Activated CD4-positive, alpha-beta memory T cell treated with anti-CD3 and anti-CD28 coated beads for 36 hours (primary cell): ENCODE measurements at regions not wholly inside any gene's neighbourhood (a gene's known extent, or its start where the extent isn't known, plus 50 kb on each side); places are given as distances from the start of the nearest gene placed in this dataset.
"Not testable (repeated sequence)": the region's sequence is repeated elsewhere in the genome, so short reads cannot be mapped to it uniquely, and the experiment has no call there.

ENCODE experiments used
- CTCF ChIA-PET: fragments of 350-600 bp; sonication (Branson Sonifier 250); formaldehyde crosslinking; loops from one replicate; lab custom pipeline; 2021; ENCODE audit warnings: antibody characterized with exemption, inconsistent platforms; lab: Charles Lee
- POLR2A ChIA-PET: fragments of 350-600 bp; sonication (Branson Sonifier 250); formaldehyde crosslinking; loops from one replicate; lab custom pipeline; 2021; ENCODE audit warnings: antibody characterized with exemption; lab: Charles Lee
- DNase-seq: peaks from one replicate; pipeline ENCODE4 v3.0.0-alpha.2; 2020
- H3K27ac Mint-ChIP-seq: one replicate; pipeline ENCODE4 v1.8.0; 2021; ENCODE audit warnings: mixed read lengths
- H3K27me3 Mint-ChIP-seq: one replicate; pipeline ENCODE4 v1.8.0; 2021; ENCODE audit warnings: mixed read lengths
- H3K36me3 Mint-ChIP-seq: one replicate; pipeline ENCODE4 v1.8.0; 2021; ENCODE audit warnings: mixed read lengths
- H3K4me1 Mint-ChIP-seq: one replicate; pipeline ENCODE4 v1.8.0; 2021; ENCODE audit warnings: low read depth, mixed read lengths
- H3K4me3 Mint-ChIP-seq: one replicate; pipeline ENCODE4 v1.8.0; 2021; ENCODE audit warnings: mild to moderate bottlenecking, mixed read lengths
- H3K9me3 Mint-ChIP-seq: one replicate; pipeline ENCODE4 v1.8.0; 2021; ENCODE audit warnings: mixed read lengths
- intact Hi-C: fragments of 100-400 bp; cut with micrococcal nuclease; formaldehyde crosslinking; loops from one replicate; pipeline ENCODE4 v1.15.1; 2023

GRCh38 chr2:10193276-10193795, 70.8 kb downstream of the RRM2 start:
- no peaks in the 10 kb centered on the region for H3K9me3 Mint-ChIP-seq
- intact Hi-C loops = no loop called here
- DNase-seq = no peak
- H3K27ac Mint-ChIP-seq = no peak overlapping the region
- ChIA-PET POLR2A (no interaction called here), CTCF (no interaction called here)
- no peaks in the 10 kb centered on the region for H3K27me3 Mint-ChIP-seq
- H3K4me3 Mint-ChIP-seq = no peak overlapping the region
- H3K36me3 Mint-ChIP-seq = peaks cover 2% of the 10 kb centered on the region
- H3K4me1 Mint-ChIP-seq = no peaks in the 10 kb centered on the region

- intact Hi-C loops = no loop called here
- no peak overlapping the region for H3K27ac Mint-ChIP-seq
- H3K27me3 Mint-ChIP-seq = no peaks in the 10 kb centered on the region
- ChIA-PET POLR2A (no interaction called here), CTCF (no interaction called here)
- H3K4me3 Mint-ChIP-seq = no peak overlapping the region
- no peaks in the 10 kb centered on the region for H3K4me1 Mint-ChIP-seq
- H3K36me3 Mint-ChIP-seq = peaks cover 5% of the 10 kb centered on the region
- no peaks in the 10 kb centered on the region for H3K9me3 Mint-ChIP-seq
- DNase-seq = no peak
These were observed 71.6 kb downstream of the RRM2 start for GRCh38 chr2:10193851-10194820.

DNA sequence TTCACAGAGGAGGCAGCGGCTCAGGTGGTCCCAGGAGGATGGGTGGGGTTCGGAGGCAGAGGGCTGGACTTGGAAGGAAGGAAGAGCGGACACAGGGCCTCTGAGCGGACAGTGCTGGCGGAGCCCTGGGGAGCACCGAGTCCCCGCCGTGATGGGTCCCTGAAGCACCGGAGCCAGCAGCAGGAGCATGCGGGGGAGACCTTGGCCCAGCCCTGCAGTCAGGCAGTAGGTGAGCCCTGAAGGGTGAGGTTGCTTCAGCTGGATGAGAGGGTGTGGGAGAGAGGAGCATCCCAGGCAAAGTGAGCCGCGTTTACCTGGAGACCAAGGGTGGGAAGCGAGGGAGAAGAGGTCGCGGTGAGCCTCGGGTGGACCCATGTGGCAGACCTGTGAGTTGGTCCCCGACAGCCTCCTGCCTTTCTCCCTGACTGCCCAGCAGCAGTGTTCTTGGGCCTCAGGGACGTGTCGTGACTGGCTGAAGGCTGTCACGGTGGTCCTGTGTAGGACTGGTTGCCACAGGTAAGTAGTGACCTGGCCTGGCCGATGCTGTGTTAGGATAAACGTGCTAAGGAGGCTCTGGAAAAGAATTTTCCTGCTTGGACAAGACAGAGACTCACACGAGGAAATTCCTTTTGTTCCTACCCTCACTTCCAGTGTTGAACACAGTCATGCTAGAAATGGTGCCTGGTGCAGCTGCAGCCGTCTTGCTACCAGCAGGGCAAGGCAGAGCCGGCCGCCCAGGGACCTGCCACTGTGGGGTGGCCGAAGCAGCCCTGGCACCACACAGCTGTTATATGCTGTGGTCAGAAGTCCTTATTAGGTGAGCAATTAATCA, 73.0 kb downstream of the RRM2 start:
- ChIA-PET POLR2A (no interaction called here), CTCF (interaction anchor here (1.0 kb wide), 1 partner anchor 239 kb away, joined by 3 read pairs; no protein-coding TSS in a partner anchor)
- H3K4me1 Mint-ChIP-seq = no peaks in the 10 kb centered on the region
- no peaks in the 10 kb centered on the region for H3K27me3 Mint-ChIP-seq
- no peak overlapping the region for H3K27ac Mint-ChIP-seq
- peaks cover 5% of the 10 kb centered on the region for H3K36me3 Mint-ChIP-seq
- no peak for DNase-seq
- H3K9me3 Mint-ChIP-seq = no peaks in the 10 kb centered on the region
- intact Hi-C loops = no loop called here
- no peak overlapping the region for H3K4me3 Mint-ChIP-seq

DNA sequence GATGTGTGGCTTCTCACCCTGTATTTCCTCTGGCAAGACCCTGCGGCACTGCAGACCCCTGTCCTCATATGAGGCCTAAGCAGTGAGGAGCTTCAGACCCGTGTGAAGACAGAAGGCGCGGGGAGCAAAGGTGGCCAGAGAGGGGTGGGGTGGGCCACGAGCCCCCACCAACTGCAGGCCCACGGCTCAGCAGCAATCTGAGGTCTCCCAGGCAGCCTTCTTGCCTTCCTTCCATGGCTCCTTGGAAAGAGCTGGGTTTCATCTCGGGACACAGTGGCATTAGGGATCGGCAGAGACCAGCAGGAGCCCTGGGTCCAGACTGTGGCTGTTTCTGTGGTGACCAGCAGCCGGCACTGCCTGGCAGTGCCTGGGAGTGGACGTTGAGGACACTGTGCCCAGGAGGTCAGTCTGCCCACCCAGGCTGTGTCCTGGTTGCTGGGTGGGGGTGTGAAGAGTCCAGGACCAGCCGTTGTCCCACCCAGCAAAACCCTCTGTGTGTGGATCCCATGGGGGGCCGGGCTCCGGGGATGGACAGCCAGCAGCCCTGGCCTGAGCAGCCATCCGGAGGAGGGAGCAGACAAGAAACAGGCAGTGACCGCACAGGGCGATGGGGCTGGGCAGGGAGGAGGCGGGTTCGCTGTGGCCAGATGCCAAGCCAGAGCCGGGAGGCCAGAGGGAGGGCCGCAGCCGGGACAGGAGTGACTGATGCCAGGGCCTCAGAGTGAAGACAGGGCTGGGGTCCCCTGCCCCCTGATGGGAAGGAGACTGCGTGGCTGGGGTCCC, 73.8 kb downstream of the RRM2 start:
- DNase-seq = no peak
- Mint-ChIP-seq H3K4me1 (no peaks in the 10 kb centered on the region), H3K27ac (no peak overlapping the region), H3K9me3 (no peaks in the 10 kb centered on the region), H3K4me3 (no peak overlapping the region), H3K36me3 (peaks cover 5% of the 10 kb centered on the region), H3K27me3 (no peaks in the 10 kb centered on the region)
- intact Hi-C loops = no loop called here
- CTCF ChIA-PET = interaction anchor here (1.0 kb wide), 1 partner anchor 238 kb away, joined by 3 read pairs; no protein-coding TSS in a partner anchor
- POLR2A ChIA-PET = no interaction called here

DNA sequence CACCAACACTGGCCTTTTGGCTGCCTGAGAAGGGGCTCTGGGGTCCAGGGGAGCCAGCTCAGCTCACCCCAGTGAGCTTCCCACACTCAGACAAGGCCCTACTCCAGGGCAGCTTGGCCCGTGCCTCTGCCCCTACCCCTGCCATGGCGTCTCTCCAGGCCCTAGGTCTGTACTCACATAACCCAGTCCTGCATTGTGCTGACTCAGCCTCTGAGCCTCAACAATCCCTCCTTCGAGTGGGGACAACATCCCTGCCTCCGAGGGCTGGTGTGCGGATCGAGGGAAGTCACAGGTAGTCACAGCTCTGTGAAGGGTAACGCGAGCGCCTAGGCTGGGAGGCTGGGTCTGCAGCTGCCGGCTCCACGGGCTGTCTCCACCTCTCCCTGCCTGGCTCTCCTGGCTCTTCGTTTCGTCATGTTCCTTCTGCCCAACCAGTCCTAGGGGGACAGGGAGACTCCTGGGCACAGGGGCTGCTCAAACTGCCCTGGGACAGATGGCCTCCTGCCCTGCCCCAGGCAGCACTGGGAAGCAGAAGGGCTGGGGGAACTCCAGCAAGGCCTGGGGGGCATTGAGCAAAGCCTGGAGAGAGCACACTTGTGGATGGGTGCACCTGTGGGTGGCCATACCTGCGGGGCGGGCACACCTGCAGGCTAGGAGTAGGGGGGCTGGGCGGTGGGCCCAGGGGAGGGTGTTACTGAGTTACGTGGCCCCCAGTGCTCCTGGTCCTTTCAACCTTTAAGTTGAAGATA, 74.6 kb downstream of the RRM2 start:
- intact Hi-C loops = no loop called here
- CTCF ChIA-PET = no interaction called here
- POLR2A ChIA-PET = no interaction called here
- H3K36me3 Mint-ChIP-seq = peaks cover 5% of the 10 kb centered on the region
- H3K27me3 Mint-ChIP-seq = no peaks in the 10 kb centered on the region
- no peak for DNase-seq
- no peaks in the 10 kb centered on the region for H3K9me3 Mint-ChIP-seq
- H3K27ac Mint-ChIP-seq = no peak overlapping the region
- H3K4me1 Mint-ChIP-seq = no peaks in the 10 kb centered on the region
- H3K4me3 Mint-ChIP-seq = no peak overlapping the region

- DNase-seq = no peak
- no peaks in the 10 kb centered on the region for H3K4me1 Mint-ChIP-seq
These were observed 75.1 kb downstream of the RRM2 start for GRCh38 chr2:10197697-10198076.

DNA sequence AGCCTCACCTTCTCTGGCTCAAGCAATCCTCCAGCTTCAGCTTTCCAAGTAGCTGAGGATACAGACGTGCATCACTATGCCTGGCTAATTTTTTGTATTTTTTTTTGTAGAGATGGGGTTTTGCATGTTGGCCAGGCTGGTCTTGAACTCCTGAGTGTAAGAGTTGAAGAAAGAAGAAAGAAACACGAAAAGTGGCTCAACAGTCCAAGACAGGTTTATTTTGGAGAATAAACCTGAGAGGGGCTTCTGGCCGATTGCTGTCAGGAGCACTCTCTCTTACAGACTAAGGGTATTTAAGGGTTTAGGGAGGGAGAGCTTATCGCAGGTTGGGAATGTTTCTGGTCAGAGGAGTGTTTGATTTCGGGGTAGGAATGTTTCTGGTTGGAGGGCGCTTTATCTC, 75.9 kb downstream of the RRM2 start:
- H3K36me3 Mint-ChIP-seq, intact Hi-C loops, CTCF ChIA-PET, H3K27ac Mint-ChIP-seq, H3K4me3 Mint-ChIP-seq, H3K4me1 Mint-ChIP-seq, POLR2A ChIA-PET, DNase-seq, H3K9me3 Mint-ChIP-seq, H3K27me3 Mint-ChIP-seq: not testable (repeated sequence)

More at GRCh38 chr2:10197697-10198076, 75.1 kb downstream of the RRM2 start:
- intact Hi-C loops = no loop called here
- Mint-ChIP-seq H3K27ac (no peak overlapping the region), H3K4me3 (no peak overlapping the region), H3K36me3 (peaks cover 5% of the 10 kb centered on the region), H3K27me3 (no peaks in the 10 kb centered on the region), H3K9me3 (no peaks in the 10 kb centered on the region)
- ChIA-PET CTCF (interaction anchor here (0.6 kb wide), 1 partner anchor 31 kb away, joined by 3 read pairs; no protein-coding TSS in a partner anchor), POLR2A (no interaction called here)

DNA sequence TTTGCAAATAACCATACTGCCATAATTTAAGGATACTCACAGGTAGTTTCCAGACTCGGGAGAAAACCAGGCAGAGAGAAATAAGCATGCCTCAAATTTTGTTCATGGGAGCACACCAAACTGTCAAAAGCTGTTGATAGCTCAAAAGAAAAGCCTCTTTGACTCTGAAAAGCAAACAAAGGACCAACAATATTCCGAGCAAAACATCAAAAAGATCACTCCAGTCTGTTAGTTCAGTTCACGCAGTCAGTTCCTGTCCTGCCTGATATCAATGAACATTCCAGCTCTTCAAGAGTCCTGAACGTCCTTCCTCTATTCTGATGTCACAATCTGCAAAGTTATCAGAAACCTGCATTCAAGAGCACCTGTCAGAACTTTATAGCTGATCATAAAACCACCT, 78.7 kb downstream of the RRM2 start:
- ChIA-PET CTCF (interaction anchor here (1.8 kb wide), 1 partner anchor 234 kb away, joined by 4 read pairs; no protein-coding TSS in a partner anchor), POLR2A (no interaction called here)
- peaks cover 5% of the 10 kb centered on the region for H3K36me3 Mint-ChIP-seq
- no peaks in the 10 kb centered on the region for H3K27me3 Mint-ChIP-seq
- H3K27ac Mint-ChIP-seq = no peak overlapping the region
- H3K4me3 Mint-ChIP-seq = no peak overlapping the region
- intact Hi-C loops = no loop called here
- no peaks in the 10 kb centered on the region for H3K4me1 Mint-ChIP-seq
- H3K9me3 Mint-ChIP-seq = no peaks in the 10 kb centered on the region
- no peak for DNase-seq

DNA sequence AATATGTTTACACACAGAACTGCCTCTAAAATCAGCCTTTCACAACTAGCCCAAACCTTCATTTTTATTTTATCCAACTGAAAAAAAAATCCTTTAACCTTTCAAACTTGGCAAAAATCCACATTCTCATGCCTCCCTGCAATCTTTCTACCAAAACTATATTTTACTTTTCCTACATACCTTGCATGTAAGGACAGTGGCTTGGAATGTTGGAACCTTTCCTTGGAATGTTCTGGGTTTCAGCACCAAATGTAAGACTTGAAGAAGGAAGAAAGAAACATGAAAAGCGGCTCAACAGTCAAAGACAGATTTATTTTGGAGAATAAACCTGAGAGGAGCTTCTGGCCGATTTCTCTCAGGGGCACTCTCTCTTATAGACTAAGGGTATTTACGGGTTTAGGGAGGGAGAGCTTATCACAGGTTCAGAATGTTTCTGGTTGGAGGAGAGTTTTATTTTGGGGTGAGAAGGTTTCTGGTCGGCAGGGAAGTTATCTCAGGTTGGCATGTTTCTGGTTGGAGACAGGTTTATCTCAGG, 79.7 kb downstream of the RRM2 start:
- Mint-ChIP-seq H3K4me1 (no peaks in the 10 kb centered on the region), H3K27me3 (no peaks in the 10 kb centered on the region), H3K27ac (no peak overlapping the region), H3K36me3 (peaks cover 5% of the 10 kb centered on the region), H3K9me3 (no peaks in the 10 kb centered on the region), H3K4me3 (no peak overlapping the region)
- ChIA-PET POLR2A (interaction anchor here (0.6 kb wide), 1 partner anchor 90 kb away, joined by 5 read pairs; no protein-coding TSS in a partner anchor), CTCF (interaction anchor here (1.8 kb wide), 1 partner anchor 233 kb away, joined by 4 read pairs; no protein-coding TSS in a partner anchor)
- no peak for DNase-seq
- intact Hi-C loops = no loop called here

DNA sequence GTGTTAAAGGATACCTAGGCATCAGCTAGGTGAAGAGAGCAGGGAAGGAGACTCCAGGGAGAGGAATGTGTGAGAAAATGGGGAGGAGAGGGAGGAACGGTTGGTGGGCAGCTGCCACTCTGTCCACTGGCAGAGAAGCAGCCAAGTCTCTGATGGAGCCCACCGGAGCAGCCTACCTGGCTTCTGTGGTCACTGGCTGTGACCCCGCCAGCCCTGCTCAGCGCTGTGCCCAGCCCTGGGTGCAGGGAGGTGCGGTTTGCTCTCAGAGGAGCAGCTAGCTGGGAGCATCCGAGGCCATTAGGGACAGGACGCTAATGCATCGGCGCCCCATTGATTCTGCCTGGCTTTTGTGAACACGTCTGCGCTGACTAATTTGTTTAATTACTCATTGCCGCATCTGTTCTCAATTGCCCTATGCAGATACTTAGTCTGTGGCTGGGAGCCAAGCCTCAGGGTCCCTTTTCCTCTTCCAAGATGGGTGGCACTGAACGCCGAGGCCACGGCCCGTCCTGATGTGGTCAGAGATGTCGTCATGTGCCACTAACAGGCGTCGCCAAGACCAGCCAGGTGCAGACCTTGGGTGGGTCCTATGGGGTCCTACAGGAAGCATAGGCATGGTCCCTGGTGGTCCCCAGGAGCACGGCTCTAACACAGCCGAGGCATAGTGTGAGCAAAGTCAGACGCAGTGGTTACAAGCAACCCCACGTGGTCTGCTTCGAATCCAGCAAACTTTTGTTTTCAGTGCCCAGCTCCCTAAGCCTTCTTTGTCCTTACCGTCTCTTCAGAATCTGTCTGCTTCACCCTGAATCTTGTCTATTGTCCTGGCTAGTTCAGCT, 82.0 kb downstream of the RRM2 start:
- H3K4me3 Mint-ChIP-seq = no peak overlapping the region
- no peaks in the 10 kb centered on the region for H3K9me3 Mint-ChIP-seq
- ChIA-PET CTCF (no interaction called here), POLR2A (no interaction called here)
- DNase-seq = no peak
- intact Hi-C loops = no loop called here
- H3K36me3 Mint-ChIP-seq = no peaks in the 10 kb centered on the region
- no peaks in the 10 kb centered on the region for H3K27me3 Mint-ChIP-seq
- H3K27ac Mint-ChIP-seq = no peak overlapping the region
- H3K4me1 Mint-ChIP-seq = no peaks in the 10 kb centered on the region
